ENCODE measurements at regions not wholly inside any gene's neighbourhood (a gene's known extent, or its start where the extent isn't known, plus 50 kb on each side); places are given as distances from the start of the nearest gene placed in this dataset.
"Not testable (repeated sequence)": the region's sequence is repeated elsewhere in the genome, so short reads cannot be mapped to it uniquely, and the experiment has no call there.

DNA sequence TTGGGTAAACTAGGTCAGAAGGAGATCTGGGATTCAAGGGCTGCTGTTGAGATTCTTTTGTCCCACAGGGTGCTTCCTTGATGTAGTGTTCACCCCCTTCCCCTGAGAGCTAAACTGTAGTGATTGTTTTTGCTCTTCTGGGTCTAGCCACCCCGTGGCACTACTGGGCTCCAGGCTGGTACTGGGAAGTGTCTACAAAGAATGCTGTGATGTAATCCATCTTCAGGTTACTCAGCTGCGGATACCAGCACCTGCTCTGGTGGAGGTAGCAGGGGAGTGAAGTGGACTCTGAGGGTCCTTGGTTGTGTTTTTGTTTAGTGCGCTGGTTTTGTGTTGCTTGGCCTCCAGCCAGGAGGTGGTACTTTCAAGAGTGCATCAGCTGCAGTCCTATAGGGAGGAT, 365.5 kb downstream of the ZNF674 start:
- in situ Hi-C loops (cut with MboI; ENCODE audit: low sequenced_read_pairs): no loop called here

- in situ Hi-C loops (cut with MboI; ENCODE audit: low sequenced_read_pairs): no loop called here
These were observed 366.5 kb downstream of the ZNF674 start for GRCh38 chrX:46178763-46179162.

GRCh38 chrX:46173159-46173558, 372.1 kb downstream of the ZNF674 start:
- in situ Hi-C loops (cut with MboI; ENCODE audit: low sequenced_read_pairs): no loop called here

- in situ Hi-C loops (cut with MboI; ENCODE audit: low sequenced_read_pairs): not testable (repeated sequence)
These were observed 373.8 kb downstream of the ZNF674 start for GRCh38 chrX:46171457-46171856.

DNA sequence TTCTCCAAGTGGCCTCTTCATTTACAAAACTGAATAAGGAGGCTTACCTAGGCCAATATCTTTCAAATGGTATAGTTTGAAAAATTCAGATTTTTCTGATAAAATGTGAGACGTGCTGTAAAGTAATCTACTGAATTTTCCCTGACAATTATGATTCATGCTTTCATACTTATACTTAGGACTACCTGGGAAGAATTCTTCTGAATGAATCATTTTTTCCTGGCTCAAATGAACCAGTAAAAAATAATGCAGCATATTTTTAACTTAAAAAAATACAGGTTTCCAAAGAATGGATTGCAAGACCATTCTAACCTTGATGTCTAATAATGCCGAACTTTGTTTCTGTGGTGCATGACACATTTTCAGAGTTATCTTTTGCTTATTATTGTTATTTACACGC, 375.4 kb downstream of the ZNF674 start:
- in situ Hi-C loops (cut with MboI; ENCODE audit: low sequenced_read_pairs): no loop called here

DNA sequence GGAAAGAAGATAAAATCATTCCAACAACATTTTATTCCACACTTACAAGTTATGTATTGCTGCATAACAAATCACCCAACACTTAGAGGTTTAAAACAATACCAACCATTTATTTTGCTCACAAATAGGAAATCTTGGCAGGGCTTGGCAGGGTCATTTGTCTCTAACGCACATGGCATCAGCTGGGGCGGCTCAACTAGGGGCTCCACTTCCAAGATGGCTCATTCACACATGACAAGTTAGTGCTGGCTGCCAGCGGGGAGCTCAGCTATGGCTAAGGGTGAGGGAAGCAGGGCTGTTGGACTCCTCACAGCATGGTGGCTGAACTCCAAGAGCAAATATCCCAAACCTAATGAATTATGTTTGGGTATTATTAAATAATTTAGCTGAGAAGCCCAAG, 377.0 kb downstream of the ZNF674 start:
- in situ Hi-C loops (cut with MboI; ENCODE audit: low sequenced_read_pairs): no loop called here

DNA sequence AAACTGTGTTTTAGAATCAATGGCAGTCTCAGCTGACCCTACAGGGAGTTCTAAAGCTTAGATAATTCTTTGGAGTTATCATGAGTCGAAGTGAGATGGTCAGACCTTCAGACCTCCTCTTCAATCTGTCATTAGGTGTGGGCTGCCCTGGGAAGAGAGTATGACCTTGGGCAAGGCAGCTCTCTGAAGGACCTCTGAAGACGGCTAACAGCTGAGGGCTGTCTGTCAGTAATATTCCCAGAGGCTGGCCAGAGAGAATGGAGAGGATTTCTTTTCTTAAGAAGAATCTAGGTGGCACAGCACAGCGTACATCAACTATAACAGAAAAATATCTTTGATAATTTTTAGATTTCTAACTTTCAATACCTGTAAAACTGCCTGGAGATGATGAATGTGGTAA, 379.4 kb downstream of the ZNF674 start:
- in situ Hi-C loops (cut with MboI; ENCODE audit: low sequenced_read_pairs): no loop called here

GRCh38 chrX:46165411-46165810, 379.8 kb downstream of the ZNF674 start:
- in situ Hi-C loops (cut with MboI; ENCODE audit: low sequenced_read_pairs): no loop called here

GRCh38 chrX:46152756-46153155, 392.5 kb downstream of the ZNF674 start:
- in situ Hi-C loops (cut with MboI; ENCODE audit: low sequenced_read_pairs): no loop called here

GRCh38 chrX:46151332-46151731, 393.9 kb downstream of the ZNF674 start:
- in situ Hi-C loops (cut with MboI; ENCODE audit: low sequenced_read_pairs): not testable (repeated sequence)

DNA sequence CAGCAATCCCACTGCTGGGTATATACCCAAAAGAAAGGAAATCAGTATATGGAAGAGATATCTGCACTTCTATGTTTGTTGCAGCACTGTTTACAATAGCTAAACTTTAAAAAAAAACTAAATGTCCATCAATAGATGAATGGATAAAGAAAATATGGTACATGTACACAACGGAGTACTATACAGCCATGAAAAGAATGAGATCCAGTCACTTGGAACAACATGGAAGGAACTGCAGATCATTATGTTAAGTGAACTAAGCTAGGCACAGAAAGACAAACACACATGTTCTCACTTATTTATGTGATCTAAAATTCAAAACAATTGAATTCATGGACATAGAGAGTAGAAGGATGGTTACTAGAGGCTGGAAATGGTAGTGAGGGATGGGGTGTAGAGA, 400.7 kb downstream of the ZNF674 start:
- in situ Hi-C loops (cut with MboI; ENCODE audit: low sequenced_read_pairs): no loop called here

GRCh38 chrX:46140272-46140671, 404.9 kb downstream of the ZNF674 start:
- in situ Hi-C loops (cut with MboI; ENCODE audit: low sequenced_read_pairs): no loop called here

DNA sequence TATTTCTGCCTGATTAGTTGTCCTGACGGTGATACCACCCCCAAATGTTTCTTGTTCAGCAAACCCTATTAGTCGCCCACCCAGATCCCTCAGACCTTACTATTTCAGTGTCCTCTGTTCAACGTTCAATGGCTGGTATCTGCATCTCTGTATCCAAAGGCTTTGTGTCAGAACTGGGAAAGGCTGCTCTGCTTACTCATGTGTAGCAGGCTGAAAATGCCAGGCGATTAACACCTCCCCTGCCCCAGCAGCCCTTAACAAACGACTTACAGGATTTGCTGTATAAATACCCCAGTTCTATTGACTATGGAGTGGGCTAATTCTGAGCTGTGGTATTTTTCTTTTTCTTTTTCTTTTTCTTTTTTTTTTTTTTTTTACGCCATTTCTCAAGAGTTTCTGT, 415.0 kb downstream of the ZNF674 start:
- in situ Hi-C loops (cut with MboI; ENCODE audit: low sequenced_read_pairs): no loop called here

- in situ Hi-C loops (cut with MboI; ENCODE audit: low sequenced_read_pairs): no loop called here
These were observed 420.1 kb downstream of the ZNF674 start for GRCh38 chrX:46125111-46125510.

GRCh38 chrX:46117234-46117633, 428.0 kb downstream of the ZNF674 start:
- in situ Hi-C loops (cut with MboI; ENCODE audit: low sequenced_read_pairs): no loop called here

DNA sequence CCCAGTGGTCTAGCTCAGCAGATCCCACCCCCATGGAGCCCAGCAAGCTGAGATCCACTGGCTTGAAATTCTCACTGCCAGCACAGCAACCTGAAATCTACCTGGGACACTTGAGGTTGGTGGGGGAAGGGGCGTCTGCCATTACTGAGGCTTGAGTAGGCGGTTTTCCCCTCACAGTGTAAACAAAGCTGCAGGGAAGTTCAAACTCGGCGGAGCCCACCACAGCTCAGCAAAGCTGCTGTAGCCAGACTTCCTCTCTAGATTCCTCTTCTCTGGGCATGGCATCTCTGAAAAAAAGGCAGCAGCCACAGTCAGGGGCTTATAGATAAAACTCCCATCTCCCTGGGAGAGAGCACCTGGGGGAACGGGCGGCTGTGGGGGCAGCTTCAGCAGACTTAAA, 457.9 kb downstream of the ZNF674 start:
- in situ Hi-C loops (cut with MboI; ENCODE audit: low sequenced_read_pairs): not testable (repeated sequence)

DNA sequence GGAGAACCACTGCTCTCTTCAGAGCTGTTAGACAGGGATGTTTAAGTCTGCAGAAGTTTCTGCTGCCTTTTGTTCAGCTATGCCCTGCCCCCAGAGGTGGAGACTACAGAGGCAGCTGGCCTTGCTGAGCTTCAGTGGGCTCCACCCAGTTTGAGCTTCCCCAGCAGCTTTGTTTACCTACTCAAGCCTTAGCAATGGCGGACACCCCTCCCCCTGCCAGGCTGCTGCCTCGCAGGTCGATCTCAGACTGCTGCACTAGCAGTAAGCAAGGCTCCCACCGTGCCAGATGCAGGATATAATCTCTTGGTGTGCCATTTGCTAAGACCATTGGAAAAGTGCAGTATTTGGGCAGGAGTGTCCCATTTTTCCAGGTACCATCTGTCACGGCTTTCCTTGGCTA, 465.1 kb downstream of the ZNF674 start:
- in situ Hi-C loops (cut with MboI; ENCODE audit: low sequenced_read_pairs): not testable (repeated sequence)

GRCh38 chrX:46072791-46073190, 472.4 kb downstream of the ZNF674 start:
- in situ Hi-C loops (cut with MboI; ENCODE audit: low sequenced_read_pairs): no loop called here

DNA sequence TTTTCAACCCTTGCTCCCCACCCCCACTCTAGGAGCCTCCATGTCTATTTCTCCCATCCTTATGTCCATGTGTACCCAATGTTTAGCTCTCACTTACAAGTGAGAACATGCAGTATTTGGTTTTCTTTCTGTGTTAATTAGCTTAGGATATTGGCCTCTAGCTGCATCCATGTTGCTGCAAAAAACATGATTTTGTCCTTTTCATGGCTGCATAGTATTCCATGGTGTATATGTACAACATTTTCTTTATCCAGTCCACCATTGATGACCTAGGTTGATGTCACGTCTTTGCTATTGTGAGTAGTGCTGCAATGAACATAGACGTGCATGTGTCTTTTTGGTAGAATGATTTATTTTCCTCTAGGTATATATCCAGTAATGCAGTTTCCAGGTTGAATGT, 472.8 kb downstream of the ZNF674 start:
- in situ Hi-C loops (cut with MboI; ENCODE audit: low sequenced_read_pairs): no loop called here

GRCh38 chrX:46070421-46070820, 474.8 kb downstream of the ZNF674 start:
- in situ Hi-C loops (cut with MboI; ENCODE audit: low sequenced_read_pairs): no loop called here

DNA sequence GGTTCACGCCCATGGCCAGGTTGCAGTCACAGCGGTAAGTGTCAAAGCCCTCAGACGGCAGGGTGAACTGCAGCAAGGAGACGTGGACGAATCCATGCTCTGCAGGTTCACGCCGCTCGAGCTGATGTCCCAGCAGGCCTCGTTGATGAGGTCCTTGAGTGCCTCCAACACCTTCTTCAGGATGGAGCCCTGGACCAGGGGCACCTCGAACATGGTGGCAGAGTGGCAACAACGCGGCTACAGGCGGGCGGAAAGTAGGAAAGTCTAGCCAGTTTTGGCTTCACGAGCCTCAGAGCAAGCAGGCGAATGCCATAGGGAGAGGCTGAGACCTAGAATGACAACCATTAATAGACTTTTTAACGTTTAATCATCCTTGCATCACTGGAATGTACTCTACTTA, 485.9 kb downstream of the ZNF674 start:
- in situ Hi-C loops (cut with MboI; ENCODE audit: low sequenced_read_pairs): no loop called here

- in situ Hi-C loops (cut with MboI; ENCODE audit: low sequenced_read_pairs): no loop called here
These were observed 500.7 kb downstream of the ZNF674 start for GRCh38 chrX:46044486-46044885.

DNA sequence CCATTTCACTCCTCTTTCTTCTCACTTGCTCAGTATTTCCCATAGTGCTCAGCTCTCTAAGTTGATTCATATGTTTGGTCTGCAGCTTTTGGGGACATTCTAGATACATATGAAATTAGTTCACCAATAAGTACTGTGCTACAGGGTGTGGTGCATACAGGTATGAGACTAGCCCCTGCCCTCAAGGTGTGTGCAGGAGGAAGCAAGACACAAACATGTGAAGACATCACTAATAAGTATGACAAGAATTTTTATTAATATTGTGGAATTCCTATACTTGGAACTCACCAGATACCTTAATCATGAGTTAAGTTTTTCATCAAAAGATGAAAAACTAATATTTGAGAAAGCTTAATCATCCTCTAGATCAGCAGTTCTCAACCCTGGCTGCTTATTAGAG, 505.2 kb downstream of the ZNF674 start:
- in situ Hi-C loops (cut with MboI; ENCODE audit: low sequenced_read_pairs): no loop called here

- in situ Hi-C loops (cut with MboI; ENCODE audit: low sequenced_read_pairs): no loop called here
These were observed 505.7 kb downstream of the ZNF674 start for GRCh38 chrX:46039526-46039925.

Data from HL-60/S4 (cell line).